ENCODE measurements at regions not wholly inside any gene's neighbourhood (a gene's known extent, or its start where the extent isn't known, plus 50 kb on each side); places are given as distances from the start of the nearest gene placed in this dataset.

- H3K14ac ChIP-seq (ENCODE audit: low read length in 2 of 2): no peak overlapping the region
- no peak overlapping the region for H2BK12ac ChIP-seq (ENCODE audit: low read length in 2 of 2)
- no peak overlapping the region for H3K4me3 ChIP-seq (ENCODE audit: insufficient read depth in 1 of 2, low read depth in 1 of 2, low read length in 2 of 2)
- no peaks in the 10 kb centered on the region for H3K9me3 ChIP-seq (ENCODE audit: control insufficient read depth, low read length)
- no peak overlapping the region for H3K27ac ChIP-seq (ENCODE audit: low read length, poor library complexity, severe bottlenecking)
- H3K4ac ChIP-seq (ENCODE audit: low read depth in 1 of 2, low read length in 2 of 2): no peak overlapping the region
- no peaks in the 10 kb centered on the region for H3K36me3 ChIP-seq (ENCODE audit: control insufficient read depth in 1 of 2, insufficient read depth in 2 of 2, low read depth in 1 of 2, low read length in 2 of 2)
- H3K79me1 ChIP-seq (replicated peaks; ENCODE audit: low read length, poor library complexity, severe bottlenecking): no peaks in the 10 kb centered on the region
- no peak overlapping the region for H3K23ac ChIP-seq (ENCODE audit: low read length in 2 of 2)
- no peak overlapping the region for H3K9ac ChIP-seq (ENCODE audit: low read length)
- H3K4me2 ChIP-seq (ENCODE audit: low read length, poor library complexity, severe bottlenecking): no peak overlapping the region
- H2BK5ac ChIP-seq (ENCODE audit: low read depth, low read length, poor library complexity, severe bottlenecking): no peak overlapping the region
- H4K8ac ChIP-seq (ENCODE audit: low read length): no peak overlapping the region
- H4K91ac ChIP-seq (ENCODE audit: low read length): no peak overlapping the region
- no peaks in the 10 kb centered on the region for H3K4me1 ChIP-seq (ENCODE audit: control insufficient read depth, insufficient read depth, low read depth, low read length)
- peaks cover 0 to 5% of the 10 kb centered on the region in 2 experiments for H3K27me3 ChIP-seq (ENCODE audit: control insufficient read depth in 1 of 2, insufficient read depth in 1 of 2, low read length in 2 of 2)
- no peak overlapping the region for H2BK15ac ChIP-seq (ENCODE audit: low read depth, poor library complexity, severe bottlenecking)
- H2AK5ac ChIP-seq (ENCODE audit: low read length, severe bottlenecking): no peak overlapping the region
- H2BK120ac ChIP-seq (ENCODE audit: low read depth, low read length): no peak overlapping the region
- H2AFZ ChIP-seq (ENCODE audit: low read depth, low read length): no peak overlapping the region
- no peak for DNase-seq
- no peak overlapping the region for H3K18ac ChIP-seq (ENCODE audit: low read depth in 1 of 2, low read length in 2 of 2)
- no CpG with 5 or more reads among the region's 1 CpG for WGBS
These were observed 293.5 kb upstream of the CNR1 start for GRCh38 chr6:88459643-88460042.

- Histone ChIP-seq H3K23ac (ENCODE audit: low read length in 2 of 2) (no peak overlapping the region), H4K91ac (ENCODE audit: low read length) (no peak overlapping the region), H2BK120ac (ENCODE audit: low read depth, low read length) (no peak overlapping the region), H3K9me3 (ENCODE audit: control insufficient read depth, low read length) (no peaks in the 10 kb centered on the region), H2AK5ac (ENCODE audit: low read length, severe bottlenecking) (no peak overlapping the region), H2AFZ (ENCODE audit: low read depth, low read length) (no peak overlapping the region), H3K27me3 (ENCODE audit: control insufficient read depth in 1 of 2, insufficient read depth in 1 of 2, low read length in 2 of 2) (peaks cover 0 to 5% of the 10 kb centered on the region in 2 experiments), H3K4me1 (ENCODE audit: control insufficient read depth, insufficient read depth, low read depth, low read length) (no peaks in the 10 kb centered on the region), H2BK5ac (ENCODE audit: low read depth, low read length, poor library complexity, severe bottlenecking) (no peak overlapping the region), H3K14ac (ENCODE audit: low read length in 2 of 2) (no peak overlapping the region), H3K27ac (ENCODE audit: low read length, poor library complexity, severe bottlenecking) (no peak overlapping the region), H3K4ac (ENCODE audit: low read depth in 1 of 2, low read length in 2 of 2) (no peak overlapping the region), H3K79me1 (replicated peaks; ENCODE audit: low read length, poor library complexity, severe bottlenecking) (no peaks in the 10 kb centered on the region), H2BK12ac (ENCODE audit: low read length in 2 of 2) (no peak overlapping the region), H3K36me3 (ENCODE audit: control insufficient read depth in 1 of 2, insufficient read depth in 2 of 2, low read depth in 1 of 2, low read length in 2 of 2) (no peaks in the 10 kb centered on the region), H2BK15ac (ENCODE audit: low read depth, poor library complexity, severe bottlenecking) (no peak overlapping the region), H3K9ac (ENCODE audit: low read length) (no peak overlapping the region), H3K18ac (ENCODE audit: low read depth in 1 of 2, low read length in 2 of 2) (no peak overlapping the region), H4K8ac (ENCODE audit: low read length) (no peak overlapping the region), H3K4me3 (ENCODE audit: insufficient read depth in 1 of 2, low read depth in 1 of 2, low read length in 2 of 2) (no peak overlapping the region), H3K4me2 (ENCODE audit: low read length, poor library complexity, severe bottlenecking) (no peak overlapping the region)
- 100% methylated on average over 1 of the region's 1 CpG for whole genome bisulfite sequencing
- DNase-seq: no peak
These were observed 293.0 kb upstream of the CNR1 start for GRCh38 chr6:88459189-88459588.

- Histone ChIP-seq H3K9ac (ENCODE audit: low read length) (no peak overlapping the region), H3K36me3 (ENCODE audit: control insufficient read depth in 1 of 2, insufficient read depth in 2 of 2, low read depth in 1 of 2, low read length in 2 of 2) (no peaks in the 10 kb centered on the region), H3K79me1 (replicated peaks; ENCODE audit: low read length, poor library complexity, severe bottlenecking) (no peaks in the 10 kb centered on the region), H2BK5ac (ENCODE audit: low read depth, low read length, poor library complexity, severe bottlenecking) (no peak overlapping the region), H3K14ac (ENCODE audit: low read length in 2 of 2) (no peak overlapping the region), H4K91ac (ENCODE audit: low read length) (no peak overlapping the region), H3K27ac (ENCODE audit: low read length, poor library complexity, severe bottlenecking) (no peak overlapping the region), H2BK12ac (ENCODE audit: low read length in 2 of 2) (no peak overlapping the region), H3K18ac (ENCODE audit: low read depth in 1 of 2, low read length in 2 of 2) (no peak overlapping the region), H4K8ac (ENCODE audit: low read length) (no peak overlapping the region), H3K4me2 (ENCODE audit: low read length, poor library complexity, severe bottlenecking) (no peak overlapping the region), H2AFZ (ENCODE audit: low read depth, low read length) (no peak overlapping the region), H3K9me3 (ENCODE audit: control insufficient read depth, low read length) (no peaks in the 10 kb centered on the region), H3K27me3 (ENCODE audit: control insufficient read depth in 1 of 2, insufficient read depth in 1 of 2, low read length in 2 of 2) (peaks cover 0 to 5% of the 10 kb centered on the region in 2 experiments), H2BK15ac (ENCODE audit: low read depth, poor library complexity, severe bottlenecking) (no peak overlapping the region), H2AK5ac (ENCODE audit: low read length, severe bottlenecking) (no peak overlapping the region), H3K4me1 (ENCODE audit: control insufficient read depth, insufficient read depth, low read depth, low read length) (no peaks in the 10 kb centered on the region), H2BK120ac (ENCODE audit: low read depth, low read length) (no peak overlapping the region), H3K23ac (ENCODE audit: low read length in 2 of 2) (no peak overlapping the region), H3K4ac (ENCODE audit: low read depth in 1 of 2, low read length in 2 of 2) (no peak overlapping the region), H3K4me3 (ENCODE audit: insufficient read depth in 1 of 2, low read depth in 1 of 2, low read length in 2 of 2) (no peak overlapping the region)
- 80% methylated on average over 2 of the region's 3 CpGs for WGBS
- no peak for DNase-seq
These were observed 292.5 kb upstream of the CNR1 start for GRCh38 chr6:88458662-88459061.

GRCh38 chr6:88456221-88456859, 290.2 kb upstream of the CNR1 start:
- Histone ChIP-seq H3K4ac (ENCODE audit: low read depth in 1 of 2, low read length in 2 of 2) (no peak overlapping the region), H3K4me2 (ENCODE audit: low read length, poor library complexity, severe bottlenecking) (no peak overlapping the region), H3K36me3 (ENCODE audit: control insufficient read depth in 1 of 2, insufficient read depth in 2 of 2, low read depth in 1 of 2, low read length in 2 of 2) (no peaks in the 10 kb centered on the region), H3K4me3 (ENCODE audit: insufficient read depth in 1 of 2, low read depth in 1 of 2, low read length in 2 of 2) (no peak overlapping the region), H3K14ac (ENCODE audit: low read length in 2 of 2) (no peak overlapping the region), H2BK5ac (ENCODE audit: low read depth, low read length, poor library complexity, severe bottlenecking) (no peak overlapping the region), H3K27me3 (ENCODE audit: control insufficient read depth in 1 of 2, insufficient read depth in 1 of 2, low read length in 2 of 2) (no peaks in the 10 kb centered on the region), H3K18ac (ENCODE audit: low read depth in 1 of 2, low read length in 2 of 2) (no peak overlapping the region), H2AFZ (ENCODE audit: low read depth, low read length) (no peak overlapping the region), H3K9ac (ENCODE audit: low read length) (no peak overlapping the region), H3K27ac (ENCODE audit: low read length, poor library complexity, severe bottlenecking) (no peak overlapping the region), H4K8ac (ENCODE audit: low read length) (no peak overlapping the region), H2BK12ac (ENCODE audit: low read length in 2 of 2) (no peak overlapping the region), H3K4me1 (ENCODE audit: control insufficient read depth, insufficient read depth, low read depth, low read length) (no peaks in the 10 kb centered on the region), H2BK120ac (ENCODE audit: low read depth, low read length) (no peak overlapping the region), H3K79me1 (replicated peaks; ENCODE audit: low read length, poor library complexity, severe bottlenecking) (no peaks in the 10 kb centered on the region), H3K9me3 (ENCODE audit: control insufficient read depth, low read length) (no peaks in the 10 kb centered on the region), H2BK15ac (ENCODE audit: low read depth, poor library complexity, severe bottlenecking) (no peak overlapping the region), H3K23ac (ENCODE audit: low read length in 2 of 2) (no peak overlapping the region), H2AK5ac (ENCODE audit: low read length, severe bottlenecking) (no peak overlapping the region), H4K91ac (ENCODE audit: low read length) (no peak overlapping the region)
- WGBS: no CpG with 5 or more reads among the region's 1 CpG
- DNase-seq: no peak

Measured in mesenchymal stem cell (in vitro differentiated cells and primary cell).